ENCODE measurements at regions not wholly inside any gene's neighbourhood (a gene's known extent, or its start where the extent isn't known, plus 50 kb on each side); places are given as distances from the start of the nearest gene placed in this dataset.

DNA sequence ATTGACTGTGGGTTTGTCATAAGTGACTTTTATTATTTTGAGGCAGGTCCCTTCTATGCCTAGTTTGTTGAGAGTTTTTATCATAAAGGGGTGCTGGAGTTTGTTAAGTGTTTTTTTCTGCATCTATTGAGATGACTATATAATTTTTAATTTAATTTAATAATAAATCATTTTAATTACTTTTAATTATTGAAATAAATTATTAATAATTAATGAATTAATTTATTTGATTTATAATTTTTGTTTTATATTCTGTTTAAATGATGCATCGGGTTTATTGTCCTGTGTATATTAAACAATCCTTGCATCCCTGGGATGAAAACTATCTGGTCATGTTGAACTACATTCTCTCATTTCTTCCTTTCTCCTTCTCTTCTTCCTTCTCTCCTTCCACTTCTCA lies 1352.2 kb upstream of the PRR20A start:
- TF ChIP-seq, protein P1, sequence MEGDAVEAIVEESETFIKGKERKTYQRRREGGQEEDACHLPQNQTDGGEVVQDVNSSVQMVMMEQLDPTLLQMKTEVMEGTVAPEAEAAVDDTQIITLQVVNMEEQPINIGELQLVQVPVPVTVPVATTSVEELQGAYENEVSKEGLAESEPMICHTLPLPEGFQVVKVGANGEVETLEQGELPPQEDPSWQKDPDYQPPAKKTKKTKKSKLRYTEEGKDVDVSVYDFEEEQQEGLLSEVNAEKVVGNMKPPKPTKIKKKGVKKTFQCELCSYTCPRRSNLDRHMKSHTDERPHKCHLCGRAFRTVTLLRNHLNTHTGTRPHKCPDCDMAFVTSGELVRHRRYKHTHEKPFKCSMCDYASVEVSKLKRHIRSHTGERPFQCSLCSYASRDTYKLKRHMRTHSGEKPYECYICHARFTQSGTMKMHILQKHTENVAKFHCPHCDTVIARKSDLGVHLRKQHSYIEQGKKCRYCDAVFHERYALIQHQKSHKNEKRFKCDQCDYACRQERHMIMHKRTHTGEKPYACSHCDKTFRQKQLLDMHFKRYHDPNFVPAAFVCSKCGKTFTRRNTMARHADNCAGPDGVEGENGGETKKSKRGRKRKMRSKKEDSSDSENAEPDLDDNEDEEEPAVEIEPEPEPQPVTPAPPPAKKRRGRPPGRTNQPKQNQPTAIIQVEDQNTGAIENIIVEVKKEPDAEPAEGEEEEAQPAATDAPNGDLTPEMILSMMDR (conservative IDR thresholded peaks at IDR 0.05; ENCODE audit: low read depth, low read length), result no peak
- TF ChIP-seq EZH2 (IDR thresholded peaks at IDR 0.05; ENCODE audit: low read length, unreplicated experiment), result no peak

All from PC-3 (cell line).